Neural progenitor cell (in vitro differentiated cells): ENCODE measurements at regions not wholly inside any gene's neighbourhood (a gene's known extent, or its start where the extent isn't known, plus 50 kb on each side); places are given as distances from the start of the nearest gene placed in this dataset.

Experiments used
- DNase-seq: peaks from one replicate; pipeline ENCODE4 v3.0.0-alpha.2; 2016; ENCODE audit warnings: low spot score
- H2AFZ ChIP-seq: fragments of 200-600 bp; sonication (generic); replicated peaks from 2 replicates; pipeline ENCODE4 v1.6.1; 2016; ENCODE audit warnings: antibody characterized with exemption
- H3F3A ChIP-seq: fragments of 200-600 bp; sonication (generic); 2 replicates; pipeline ENCODE4 v1.6.1; 2016; ENCODE audit warnings: antibody characterized with exemption, low read depth
- H3K27ac ChIP-seq: fragments of 200-600 bp; sonication (generic); 2 replicates; pipeline ENCODE4 v1.5.1; 2016; ENCODE audit warnings: mild to moderate bottlenecking
- H3K27me3 ChIP-seq: fragments of 200-600 bp; sonication (generic); 2 replicates; pipeline ENCODE4 v1.6.1; 2016; ENCODE audit warnings: mild to moderate bottlenecking, moderate library complexity
- H3K36me3 ChIP-seq: fragments of 200-600 bp; sonication (generic); 2 replicates; pipeline ENCODE4 v1.5.1; 2016
- H3K4me1 ChIP-seq: fragments of 200-600 bp; sonication (generic); 2 replicates; pipeline ENCODE4 v1.6.1; 2016; ENCODE audit warnings: mixed run types
- H3K4me2 ChIP-seq: fragments of 200-600 bp; sonication (generic); 2 replicates; pipeline ENCODE4 v1.6.1; 2016
- H3K4me3 ChIP-seq: fragments of 200-600 bp; sonication (generic); 2 replicates; pipeline ENCODE4 v1.5.1; 2016
- H3K79me2 ChIP-seq: fragments of 200-600 bp; sonication (generic); 2 replicates; pipeline ENCODE4 v1.6.1; 2016; ENCODE audit warnings: low read depth
- H3K9ac ChIP-seq: fragments of 200-600 bp; sonication (generic); 2 replicates; pipeline ENCODE4 v1.6.1; 2016
- H3K9me3 ChIP-seq: fragments of 200-600 bp; sonication (generic); 2 replicates; pipeline ENCODE4 v1.5.1; 2016; ENCODE audit warnings: low read depth
- H4K20me1 ChIP-seq: fragments of 200-600 bp; sonication (generic); 2 replicates; pipeline ENCODE4 v1.6.1; 2016; ENCODE audit warnings: low read depth
- H3K27ac Mint-ChIP-seq: 3 replicates; pipeline ENCODE4 v1.8.0; 2021; ENCODE audit warnings: mixed read lengths
- H3K27me3 Mint-ChIP-seq: 2 replicates; pipeline ENCODE4 v1.8.0; 2022; ENCODE audit warnings: low read depth, mild to moderate bottlenecking, inconsistent platforms, moderate library complexity, mixed read lengths; ENCODE audit not compliant: insufficient read depth
- H3K36me3 Mint-ChIP-seq: 3 replicates; pipeline ENCODE4 v1.8.0; 2021; ENCODE audit warnings: mixed read lengths
- H3K4me1 Mint-ChIP-seq: 3 replicates; pipeline ENCODE4 v1.8.0; 2021; ENCODE audit warnings: mixed read lengths
- H3K4me3 Mint-ChIP-seq: 3 replicates; pipeline ENCODE4 v1.8.0; 2021; ENCODE audit warnings: mild to moderate bottlenecking, moderate library complexity, mixed read lengths
- H3K9me3 Mint-ChIP-seq: 3 replicates; pipeline ENCODE4 v1.8.0; 2020; ENCODE audit warnings: mixed read lengths
- EZH2 ChIP-seq: fragments of 200-600 bp; sonication (generic); IDR thresholded peaks from 2 replicates; pipeline ENCODE4 v1.6.1; 2017; ENCODE audit warnings: antibody characterized with exemption, mild to moderate bottlenecking, moderate library complexity
- EZH2phosphoT487 ChIP-seq: fragments of 200-600 bp; sonication (generic); IDR thresholded peaks from 2 replicates; pipeline ENCODE4 v1.6.1; 2017; ENCODE audit warnings: antibody characterized with exemption
- TF ChIP-seq, protein P1 (sequence below): fragments of 200-600 bp; sonication (generic); IDR thresholded peaks from 2 replicates; pipeline ENCODE4 v1.5.1; 2017; ENCODE audit warnings: antibody characterized with exemption, mild to moderate bottlenecking

- no peak overlapping the region for H2AFZ ChIP-seq
- DNase-seq, result no peak
- no peaks in the 10 kb centered on the region for H3K36me3 Mint-ChIP-seq
Observed at GRCh38 chr3:43873723-43874122, 183.0 kb downstream of the ABHD5 start.

DNA sequence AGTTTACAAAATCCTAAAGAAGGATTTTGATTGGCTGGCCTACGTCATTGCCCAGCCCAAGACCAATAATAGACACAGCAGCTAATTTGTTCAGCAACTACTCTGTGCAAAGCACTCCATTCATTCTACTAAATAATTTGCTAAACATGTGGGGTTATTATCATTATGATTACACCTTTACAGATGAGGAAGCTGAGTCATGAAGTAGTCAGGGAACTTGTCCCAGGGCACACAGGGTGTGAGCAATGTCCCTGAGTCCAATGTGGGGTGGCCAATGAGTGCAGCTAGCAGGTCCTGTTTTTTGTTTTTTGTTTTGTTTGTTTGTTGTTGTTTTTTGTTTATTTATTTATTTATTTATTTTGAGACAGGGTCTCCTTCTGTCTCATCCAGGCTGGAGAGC, 183.6 kb downstream of the ABHD5 start:
- peaks cover 45% of the 10 kb centered on the region for H3K4me1 Mint-ChIP-seq

More at GRCh38 chr3:43873723-43874122, 183.0 kb downstream of the ABHD5 start:
- H3K36me3 ChIP-seq, result no peaks in the 10 kb centered on the region
- Mint-ChIP-seq H3K4me3 (no peak overlapping the region), H3K27ac (no peak overlapping the region), H3K27me3 (peaks cover 7% of the 10 kb centered on the region), H3K4me1 (peaks cover 40% of the 10 kb centered on the region), H3K9me3 (peaks cover 2% of the 10 kb centered on the region)
- H3K9me3 ChIP-seq, result no peaks in the 10 kb centered on the region
- H3F3A ChIP-seq, result no peaks in the 10 kb centered on the region
- H3K4me1 ChIP-seq, result peaks cover 17% of the 10 kb centered on the region
- H4K20me1 ChIP-seq, result no peaks in the 10 kb centered on the region
- H3K79me2 ChIP-seq, result no peaks in the 10 kb centered on the region
- H3K4me3 ChIP-seq, result no peak overlapping the region
- H3K27ac ChIP-seq, result no peak overlapping the region
- TF ChIP-seq EZH2 (no peak), EZH2phosphoT487 (no peak)
- TF ChIP-seq, protein P1, sequence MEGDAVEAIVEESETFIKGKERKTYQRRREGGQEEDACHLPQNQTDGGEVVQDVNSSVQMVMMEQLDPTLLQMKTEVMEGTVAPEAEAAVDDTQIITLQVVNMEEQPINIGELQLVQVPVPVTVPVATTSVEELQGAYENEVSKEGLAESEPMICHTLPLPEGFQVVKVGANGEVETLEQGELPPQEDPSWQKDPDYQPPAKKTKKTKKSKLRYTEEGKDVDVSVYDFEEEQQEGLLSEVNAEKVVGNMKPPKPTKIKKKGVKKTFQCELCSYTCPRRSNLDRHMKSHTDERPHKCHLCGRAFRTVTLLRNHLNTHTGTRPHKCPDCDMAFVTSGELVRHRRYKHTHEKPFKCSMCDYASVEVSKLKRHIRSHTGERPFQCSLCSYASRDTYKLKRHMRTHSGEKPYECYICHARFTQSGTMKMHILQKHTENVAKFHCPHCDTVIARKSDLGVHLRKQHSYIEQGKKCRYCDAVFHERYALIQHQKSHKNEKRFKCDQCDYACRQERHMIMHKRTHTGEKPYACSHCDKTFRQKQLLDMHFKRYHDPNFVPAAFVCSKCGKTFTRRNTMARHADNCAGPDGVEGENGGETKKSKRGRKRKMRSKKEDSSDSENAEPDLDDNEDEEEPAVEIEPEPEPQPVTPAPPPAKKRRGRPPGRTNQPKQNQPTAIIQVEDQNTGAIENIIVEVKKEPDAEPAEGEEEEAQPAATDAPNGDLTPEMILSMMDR, result no peak
- no peak overlapping the region for H3K4me2 ChIP-seq
- H3K9ac ChIP-seq, result no peak overlapping the region
- no peaks in the 10 kb centered on the region for H3K27me3 ChIP-seq

GRCh38 chr3:43874731-43875130, 184.0 kb downstream of the ABHD5 start:
- peaks cover 2% of the 10 kb centered on the region for H3K9me3 Mint-ChIP-seq
- Histone ChIP-seq H3K4me3 (no peak overlapping the region), H3K79me2 (no peaks in the 10 kb centered on the region), H3K9ac (no peak overlapping the region), H3K27me3 (no peaks in the 10 kb centered on the region), H3K9me3 (no peaks in the 10 kb centered on the region), H3K4me2 (no peak overlapping the region), H2AFZ (no peak overlapping the region), H3K36me3 (no peaks in the 10 kb centered on the region), H3F3A (no peaks in the 10 kb centered on the region), H4K20me1 (no peaks in the 10 kb centered on the region), H3K27ac (no peak overlapping the region), H3K4me1 (peaks cover 24% of the 10 kb centered on the region)
- peak; percentile 37 for DNase-seq
- H3K27ac Mint-ChIP-seq, result no peak overlapping the region
- peaks cover 5% of the 10 kb centered on the region for H3K27me3 Mint-ChIP-seq
- H3K36me3 Mint-ChIP-seq, result no peaks in the 10 kb centered on the region
- peaks cover 49% of the 10 kb centered on the region for H3K4me1 Mint-ChIP-seq
- no peak for TF ChIP-seq EZH2phosphoT487
- TF ChIP-seq, protein P1, result no peak
- TF ChIP-seq EZH2, result no peak
- H3K4me3 Mint-ChIP-seq, result no peak overlapping the region

More for the DNA sequence above, 183.6 kb downstream of the ABHD5 start:
- TF ChIP-seq EZH2, result no peak
- TF ChIP-seq, protein P1, result no peak
- no peak for TF ChIP-seq EZH2phosphoT487
- Histone ChIP-seq H2AFZ (no peak overlapping the region), H3K27ac (no peak overlapping the region), H4K20me1 (no peaks in the 10 kb centered on the region), H3K36me3 (no peaks in the 10 kb centered on the region), H3K79me2 (no peaks in the 10 kb centered on the region), H3K4me2 (no peak overlapping the region), H3K9me3 (no peaks in the 10 kb centered on the region), H3F3A (no peaks in the 10 kb centered on the region), H3K4me3 (no peak overlapping the region), H3K4me1 (peaks cover 21% of the 10 kb centered on the region), H3K27me3 (no peaks in the 10 kb centered on the region), H3K9ac (no peak overlapping the region)
- peaks cover 5% of the 10 kb centered on the region for H3K27me3 Mint-ChIP-seq
- no peak for DNase-seq
- H3K27ac Mint-ChIP-seq, result no peak overlapping the region
- no peaks in the 10 kb centered on the region for H3K36me3 Mint-ChIP-seq
- no peak overlapping the region for H3K4me3 Mint-ChIP-seq
- H3K9me3 Mint-ChIP-seq, result peaks cover 2% of the 10 kb centered on the region
